MCF 10A (cell line): ENCODE measurements at regions not wholly inside any gene's neighbourhood (a gene's known extent, or its start where the extent isn't known, plus 50 kb on each side); places are given as distances from the start of the nearest gene placed in this dataset.

Experiments used
- BruUV-seq: library from RNA; stranded (reverse); fragments of 400-500 nt; replicated peaks from 2 replicates; lab custom pipeline; 2021; lab: Mats Ljungman, UMichigan
- CTCF ChIA-PET: fragments of 300-600 bp; sonication (Branson Sonifier 250); formaldehyde crosslinking; extraction: SDS; loops from one replicate; lab custom pipeline; 2021; ENCODE audit warnings: antibody characterized with exemption, inconsistent platforms; lab: Yijun Ruan, JAX
- POLR2A ChIA-PET: fragments of 300-600, 350-650 bp; sonication (Branson Sonifier 250); formaldehyde crosslinking; extraction: SDS; loops from one replicate; lab custom pipeline; 2020; ENCODE audit warnings: antibody characterized with exemption, inconsistent platforms; lab: Yijun Ruan, JAX
- DNase-seq: peaks from one replicate; pipeline ENCODE4 v3.0.0-alpha.2; 2018; ENCODE audit not compliant: unreplicated experiment
- H3K27ac Mint-ChIP-seq: one replicate; pipeline ENCODE4 v1.8.0; 2022; ENCODE audit warnings: mild to moderate bottlenecking, low read depth, mixed read lengths; ENCODE audit not compliant: unreplicated experiment
- H3K27me3 Mint-ChIP-seq: one replicate; pipeline ENCODE4 v1.8.0; 2022; ENCODE audit warnings: mixed read lengths; ENCODE audit not compliant: insufficient read depth, unreplicated experiment
- H3K36me3 Mint-ChIP-seq: one replicate; pipeline ENCODE4 v1.8.0; 2022; ENCODE audit warnings: mild to moderate bottlenecking, moderate library complexity, mixed read lengths; ENCODE audit not compliant: insufficient read depth, unreplicated experiment
- H3K4me1 Mint-ChIP-seq: one replicate; pipeline ENCODE4 v1.8.0; 2022; ENCODE audit warnings: mixed read lengths; ENCODE audit not compliant: insufficient read depth, unreplicated experiment
- H3K4me3 Mint-ChIP-seq: one replicate; pipeline ENCODE4 v1.8.0; 2022; ENCODE audit warnings: mild to moderate bottlenecking, moderate library complexity, mixed read lengths; ENCODE audit not compliant: unreplicated experiment
- H3K9me3 Mint-ChIP-seq: one replicate; pipeline ENCODE4 v1.8.0; 2022; ENCODE audit warnings: mixed read lengths; ENCODE audit not compliant: unreplicated experiment
- CTCF ChIP-seq: fragments of 200-600 bp; IDR thresholded peaks from one replicate; pipeline ENCODE4 v1.8.0; 2022; ENCODE audit warnings: antibody characterized with exemption, mild to moderate bottlenecking; ENCODE audit not compliant: unreplicated experiment
- intact Hi-C: fragments of 100-400 bp; cut with micrococcal nuclease; formaldehyde crosslinking; loops from 2 replicates; pipeline ENCODE4 v1.14.1; 2022

GRCh38 chr5:126354012-126354857 is 69.0 kb upstream of the GRAMD2B start:
- TSS peak; percentile 94 for BruUV-seq
- ChIA-PET CTCF (interaction anchor here (0.6 to 14.4 kb wide), 52 partner anchors 10 to 1665 kb away, joined by 3 to 318 read pairs (median 5); partner anchors contain the start of genes ALDH7A1, GRAMD2B and PHAX), POLR2A (interaction anchor here (0.6 to 2.7 kb wide), 15 partner anchors 9 to 239 kb away, joined by 3 to 26 read pairs (median 4); partner anchors contain the start of gene GRAMD2B)
- H3K9me3 Mint-ChIP-seq, result no peaks in the 10 kb centered on the region
- H3K4me1 Mint-ChIP-seq, result peaks cover 29% of the 10 kb centered on the region
- peak; percentile 84 for TF ChIP-seq CTCF
- H3K36me3 Mint-ChIP-seq, result no peaks in the 10 kb centered on the region
- H3K4me3 Mint-ChIP-seq, result peak overlapping the region; percentile 57
- intact Hi-C loops, result loop anchor here (1.0 to 5.0 kb wide), 7 partner anchors 69 to 428 kb away; partner anchors contain the start of genes ALDH7A1, GRAMD2B and PHAX
- peak; percentile 90 for DNase-seq
- no peaks in the 10 kb centered on the region for H3K27me3 Mint-ChIP-seq
- H3K27ac Mint-ChIP-seq, result peak overlapping the region; percentile 89

- H3K36me3 Mint-ChIP-seq, result no peaks in the 10 kb centered on the region
- BruUV-seq, result TSS peak; percentile 44
- POLR2A ChIA-PET, result interaction anchor here (0.7 to 2.7 kb wide), 14 partner anchors 10 to 240 kb away, joined by 3 to 26 read pairs (median 5); partner anchors contain the start of genes ALDH7A1 and GRAMD2B
- no peaks in the 10 kb centered on the region for H3K9me3 Mint-ChIP-seq
- DNase-seq, result no peak
- peak overlapping the region; percentile 89 for H3K27ac Mint-ChIP-seq
- H3K4me3 Mint-ChIP-seq, result no peak overlapping the region
- no peaks in the 10 kb centered on the region for H3K27me3 Mint-ChIP-seq
- no peak for TF ChIP-seq CTCF
- peaks cover 29% of the 10 kb centered on the region for H3K4me1 Mint-ChIP-seq
- intact Hi-C loops, result loop anchor here (1.0 to 5.0 kb wide), 7 partner anchors 68 to 427 kb away; partner anchors contain the start of genes ALDH7A1, GRAMD2B and PHAX
- CTCF ChIA-PET, result interaction anchor here (0.6 to 14.4 kb wide), 26 partner anchors 9 to 261 kb away, joined by 3 to 318 read pairs (median 6); partner anchors contain the start of genes ALDH7A1 and GRAMD2B
These were observed 68.1 kb upstream of the GRAMD2B start for GRCh38 chr5:126354858-126355731.

GRCh38 chr5:126355940-126356339 is 67.3 kb upstream of the GRAMD2B start:
- CTCF ChIA-PET, result interaction anchor here (0.7 to 14.4 kb wide), 10 partner anchors 13 to 191 kb away, joined by 3 to 318 read pairs (median 4); partner anchors contain the start of gene GRAMD2B
- Mint-ChIP-seq H3K9me3 (no peaks in the 10 kb centered on the region), H3K36me3 (no peaks in the 10 kb centered on the region), H3K27ac (no peak overlapping the region), H3K4me3 (no peak overlapping the region), H3K4me1 (peaks cover 33% of the 10 kb centered on the region), H3K27me3 (no peaks in the 10 kb centered on the region)
- intact Hi-C loops, result no loop called here
- BruUV-seq, result no TSS peak
- TF ChIP-seq CTCF, result no peak
- POLR2A ChIA-PET, result interaction anchor here (0.9 to 2.7 kb wide), 7 partner anchors 12 to 183 kb away, joined by 3 to 26 read pairs (median 6); partner anchors contain the start of gene GRAMD2B
- no peak for DNase-seq
